TTC549 (cell line): ENCODE measurements at regions not wholly inside any gene's neighbourhood (a gene's known extent, or its start where the extent isn't known, plus 50 kb on each side); places are given as distances from the start of the nearest gene placed in this dataset.

ENCODE experiments used
- FAIRE-seq: peaks from 2 replicates; lab custom pipeline; 2012; peaks lifted over from hg19 to GRCh38; lab: Jason Lieb, UNC

DNA sequence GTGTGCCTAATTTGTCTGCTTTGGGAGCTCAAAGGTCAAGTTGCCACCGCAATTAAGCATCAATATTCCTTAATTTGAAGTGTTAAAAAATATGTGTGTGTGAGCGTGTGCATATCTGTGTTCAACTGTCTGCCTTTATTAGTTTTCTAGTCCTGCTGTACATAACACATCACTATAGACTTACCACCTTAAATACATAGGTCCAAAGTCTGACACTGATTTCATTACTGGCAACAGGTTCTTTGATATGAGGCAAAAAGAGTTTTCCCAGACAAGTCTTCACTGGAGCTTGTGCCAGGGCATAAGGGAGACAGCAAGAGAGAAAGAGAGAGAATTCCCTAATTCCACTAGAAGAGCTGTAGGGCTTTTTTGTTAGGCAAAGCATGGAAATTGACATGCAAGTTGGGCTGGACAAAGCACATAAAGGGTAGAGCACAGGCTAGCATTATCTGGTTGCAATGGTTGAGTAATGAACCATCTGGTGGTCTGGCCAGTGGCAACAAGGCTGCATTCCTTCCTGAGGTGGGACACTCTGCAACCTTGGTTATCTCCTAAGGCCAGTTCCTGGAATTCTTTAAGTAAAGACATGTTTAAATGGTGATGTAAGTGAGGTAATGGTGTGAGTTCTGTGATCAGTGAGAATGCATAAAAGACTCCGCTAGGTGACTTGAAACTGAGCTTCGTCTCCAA lies 457.2 kb upstream of the ADAMTS5 start:
- FAIRE-seq: no peak

DNA sequence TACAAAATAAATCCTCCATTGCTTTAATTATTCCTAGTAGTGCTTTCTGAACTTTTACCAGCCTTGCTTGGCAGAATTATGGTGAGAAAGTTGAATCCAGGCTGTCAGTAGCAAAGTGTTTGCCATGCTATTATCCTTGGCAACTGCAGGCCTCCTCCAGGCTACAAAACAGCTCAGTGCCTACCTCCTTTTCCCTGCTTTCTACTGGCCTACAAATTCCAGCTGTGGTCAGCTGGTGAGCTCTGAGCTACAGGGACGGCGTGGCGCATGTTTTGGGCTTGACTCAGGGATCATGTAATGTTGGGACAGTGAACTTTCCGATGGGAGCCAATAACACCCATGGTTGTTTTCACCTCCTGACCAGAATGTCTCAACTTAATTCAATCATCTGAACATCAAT lies 456.1 kb upstream of the ADAMTS5 start:
- FAIRE-seq: no peak

DNA sequence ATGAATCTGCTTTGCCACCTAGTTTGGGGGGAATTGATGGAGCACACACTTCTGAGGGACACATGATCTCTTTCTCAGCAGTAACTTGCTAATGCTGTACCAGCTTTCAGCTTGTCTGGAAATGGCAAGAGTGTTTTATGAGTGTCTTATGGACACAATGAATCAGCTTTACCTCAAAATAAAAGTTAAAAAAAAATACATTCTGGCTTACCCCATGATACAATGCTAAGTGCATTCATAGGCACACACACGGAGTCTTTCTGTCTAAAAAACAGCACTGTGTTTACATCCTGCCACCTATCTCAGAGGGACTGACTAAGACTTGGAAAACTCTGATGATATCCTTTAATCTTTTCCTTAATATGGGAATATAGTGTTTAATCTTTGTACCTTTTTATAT lies 455.5 kb upstream of the ADAMTS5 start:
- no peak for FAIRE-seq

- no peak for FAIRE-seq
Measured at GRCh38 chr21:27421654-27422053, 454.8 kb upstream of the ADAMTS5 start.

DNA sequence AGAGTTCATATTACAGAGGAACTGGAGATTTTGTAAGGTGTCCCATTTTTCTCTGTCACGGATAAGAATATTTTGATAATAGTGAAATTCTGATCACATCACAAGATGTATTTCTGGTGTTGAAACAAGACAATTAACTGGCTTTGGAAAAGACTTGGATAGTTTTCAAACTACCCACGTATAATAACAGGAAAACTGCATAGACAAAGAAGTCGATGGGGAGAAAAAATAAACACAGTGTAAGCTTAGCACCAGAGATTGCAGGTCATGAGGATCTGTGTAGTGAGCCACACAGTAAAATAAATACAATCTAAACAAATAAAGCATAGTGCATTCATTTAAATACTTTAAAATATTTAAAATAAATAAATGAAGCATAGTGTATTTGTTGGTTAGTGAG lies 452.3 kb upstream of the ADAMTS5 start:
- FAIRE-seq: no peak

DNA sequence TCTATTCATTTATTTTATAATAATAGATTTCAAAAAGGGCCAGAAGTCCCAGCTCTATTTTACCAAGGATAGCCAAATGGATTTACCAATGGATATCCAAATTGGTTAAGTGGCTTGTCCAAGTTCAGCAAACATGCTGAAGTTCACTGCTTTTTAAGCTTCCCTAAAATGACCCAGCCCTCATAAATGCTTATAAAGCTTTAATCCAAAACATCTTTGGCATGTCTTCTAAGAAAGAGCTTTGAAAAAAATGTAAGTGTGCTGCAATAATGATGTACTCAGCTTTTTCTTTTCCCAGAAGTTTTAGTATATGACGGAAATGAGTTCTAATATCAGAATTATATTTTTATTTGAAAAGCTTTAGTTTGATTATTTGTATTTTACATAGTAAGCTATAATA lies 451.5 kb upstream of the ADAMTS5 start:
- no peak for FAIRE-seq

- FAIRE-seq: no peak
Measured at GRCh38 chr21:27412530-27412929, 445.6 kb upstream of the ADAMTS5 start.

GRCh38 chr21:27408826-27409225 lies 441.9 kb upstream of the ADAMTS5 start:
- no peak for FAIRE-seq

DNA sequence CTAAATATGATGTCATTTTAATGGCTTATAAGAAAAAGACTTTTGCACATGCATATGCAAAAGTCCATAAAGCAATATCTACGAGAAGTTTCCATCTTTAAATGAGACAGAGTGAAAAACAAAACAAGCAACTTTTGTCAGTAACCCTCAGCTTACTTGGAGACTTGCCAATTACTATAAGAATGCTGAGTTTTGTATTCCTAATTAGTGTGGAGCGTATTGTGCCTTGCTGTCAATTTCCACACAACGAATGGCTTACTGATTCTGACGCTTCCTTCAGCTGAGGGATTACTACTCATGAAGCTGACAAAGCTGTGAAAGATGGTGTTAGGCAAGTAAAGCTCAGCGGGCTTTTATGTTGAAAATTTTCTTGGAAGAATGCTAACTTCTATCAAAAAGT lies 440.4 kb upstream of the ADAMTS5 start:
- FAIRE-seq: no peak

DNA sequence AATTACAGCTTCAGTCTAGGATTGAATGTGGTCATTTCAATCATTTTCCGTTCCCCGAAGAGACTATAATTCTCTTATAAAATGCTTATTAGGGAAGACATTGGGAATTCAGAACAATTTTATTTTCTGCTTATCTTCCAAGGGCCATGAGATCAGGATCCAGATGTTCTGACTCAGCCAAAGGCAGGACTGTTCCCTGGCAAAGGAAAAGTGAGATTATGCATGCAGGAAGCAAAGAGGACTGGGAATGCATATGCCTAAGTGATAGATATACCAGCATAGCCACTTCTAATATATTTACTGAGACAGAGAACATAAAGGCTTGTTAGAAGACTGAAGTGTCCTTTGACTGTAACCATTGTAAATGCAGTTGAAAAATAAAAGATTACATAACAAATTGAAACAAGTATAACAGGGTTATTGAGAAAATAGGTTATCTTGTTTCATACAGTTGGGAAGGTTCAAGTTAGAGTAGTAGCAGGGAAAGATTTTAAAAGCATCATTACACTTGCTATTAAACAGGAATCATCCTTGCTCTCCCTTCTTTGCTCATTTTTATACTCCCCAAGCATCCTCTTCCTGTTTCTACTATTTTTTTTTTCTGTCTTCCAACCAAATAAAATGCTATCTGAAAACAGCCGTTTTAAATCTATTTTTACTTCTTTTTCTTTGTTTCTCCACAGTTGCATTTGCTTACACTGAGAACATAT lies 439.6 kb upstream of the ADAMTS5 start:
- FAIRE-seq: no peak

GRCh38 chr21:27403011-27403410 lies 436.1 kb upstream of the ADAMTS5 start:
- no peak for FAIRE-seq

- no peak for FAIRE-seq
Measured at GRCh38 chr21:27400045-27400444, 433.2 kb upstream of the ADAMTS5 start.

DNA sequence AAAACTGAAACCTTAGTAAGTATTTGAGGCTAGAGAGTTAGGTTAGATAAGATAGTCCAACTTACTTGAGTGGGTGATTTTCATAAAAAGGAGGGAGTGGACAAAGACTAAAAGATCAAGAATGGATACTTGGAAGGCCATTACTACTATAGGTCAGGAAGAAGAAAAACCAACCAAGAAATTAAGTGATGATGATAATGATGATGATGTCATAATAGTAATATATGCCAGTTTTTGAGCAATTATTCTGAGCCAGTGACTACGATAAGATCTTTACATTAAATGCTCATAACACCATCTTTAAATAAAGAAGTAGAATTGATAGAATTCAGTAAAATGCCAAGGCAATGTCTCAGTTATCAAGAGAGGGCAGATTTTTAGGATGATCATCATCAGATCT lies 430.7 kb upstream of the ADAMTS5 start:
- no peak for FAIRE-seq

GRCh38 chr21:27393726-27394125 lies 426.8 kb upstream of the ADAMTS5 start:
- no peak for FAIRE-seq

DNA sequence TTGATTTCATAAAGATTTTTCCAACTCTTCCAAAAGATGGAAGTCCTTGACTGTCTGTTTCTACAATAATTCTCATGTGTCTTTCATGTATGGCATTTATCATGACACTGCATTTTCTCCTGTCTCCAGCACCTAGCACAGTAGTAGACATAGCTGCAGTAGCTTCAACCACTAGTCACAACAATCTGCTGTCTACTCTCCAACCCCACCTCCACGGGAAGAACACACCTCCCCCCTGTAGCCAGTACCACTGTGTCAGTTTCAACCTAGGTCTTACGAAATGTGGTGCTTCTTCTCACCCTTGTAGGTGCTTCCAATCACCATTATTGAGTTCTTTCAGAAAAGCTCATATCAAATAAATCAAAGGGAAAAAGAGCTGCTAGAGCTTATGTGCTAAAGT lies 425.1 kb upstream of the ADAMTS5 start:
- FAIRE-seq: no peak

DNA sequence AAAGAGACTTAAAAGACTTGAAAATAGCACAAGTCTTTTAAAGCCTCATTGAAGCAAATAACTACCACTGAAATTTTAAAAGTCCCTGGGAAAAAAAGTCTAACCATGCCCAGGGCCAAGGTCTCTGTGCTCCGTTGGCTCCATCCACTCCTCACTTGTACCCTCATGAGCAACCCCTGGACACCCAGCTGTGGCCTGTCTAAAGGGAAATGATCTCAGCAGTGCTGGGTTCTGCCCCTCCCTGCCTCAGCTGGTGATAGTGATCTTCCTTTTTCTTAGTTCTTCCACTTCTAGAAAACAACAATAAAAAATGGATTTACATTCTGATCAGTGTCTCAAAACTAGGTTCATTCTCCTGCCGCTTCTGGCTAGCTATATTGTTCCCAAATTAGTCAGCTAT lies 423.5 kb upstream of the ADAMTS5 start:
- FAIRE-seq: no peak

- FAIRE-seq: no peak
Measured at GRCh38 chr21:27388825-27389224, 421.9 kb upstream of the ADAMTS5 start.

DNA sequence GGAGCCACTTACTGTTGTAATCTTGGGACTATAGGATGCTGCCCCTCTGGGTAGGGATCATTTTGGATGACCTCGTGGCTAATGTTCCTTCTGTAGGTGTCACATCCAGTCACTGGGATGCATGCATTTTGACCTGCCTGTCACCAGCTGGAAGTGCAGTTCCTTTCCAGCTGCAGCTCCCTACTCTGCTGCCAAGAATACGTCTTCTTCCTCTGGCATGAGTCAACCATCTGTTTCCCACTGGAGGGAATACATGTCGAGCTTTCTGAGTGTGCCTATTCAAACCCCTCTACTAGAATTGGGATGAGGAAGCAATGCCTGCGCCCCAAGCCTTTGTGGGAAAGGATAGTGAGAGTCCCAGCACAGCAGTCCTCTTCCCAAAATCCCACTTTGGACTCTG lies 415.5 kb upstream of the ADAMTS5 start:
- no peak for FAIRE-seq

DNA sequence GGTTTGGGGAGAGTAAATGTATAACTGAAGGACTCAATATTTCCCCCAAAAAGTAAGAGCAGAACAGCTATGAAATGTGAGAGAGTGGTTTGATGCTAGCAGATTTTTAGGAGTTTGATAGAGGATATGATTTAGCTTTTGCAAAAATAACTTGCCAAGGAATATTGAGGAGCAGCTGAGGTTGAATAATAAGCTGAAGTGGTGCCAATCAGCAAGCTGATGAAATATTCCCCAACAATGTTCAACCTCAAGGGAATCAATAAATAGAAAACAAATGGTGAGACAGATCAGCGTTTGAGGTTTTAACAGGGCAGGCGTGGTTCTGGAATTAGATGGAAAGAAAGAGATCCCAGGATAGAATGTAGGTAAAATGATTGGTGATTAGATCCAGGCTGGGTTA lies 413.4 kb upstream of the ADAMTS5 start:
- no peak for FAIRE-seq

GRCh38 chr21:27379354-27379753 lies 412.5 kb upstream of the ADAMTS5 start:
- FAIRE-seq: no peak

- FAIRE-seq: no peak
Measured at GRCh38 chr21:27372381-27372780, 405.5 kb upstream of the ADAMTS5 start.

DNA sequence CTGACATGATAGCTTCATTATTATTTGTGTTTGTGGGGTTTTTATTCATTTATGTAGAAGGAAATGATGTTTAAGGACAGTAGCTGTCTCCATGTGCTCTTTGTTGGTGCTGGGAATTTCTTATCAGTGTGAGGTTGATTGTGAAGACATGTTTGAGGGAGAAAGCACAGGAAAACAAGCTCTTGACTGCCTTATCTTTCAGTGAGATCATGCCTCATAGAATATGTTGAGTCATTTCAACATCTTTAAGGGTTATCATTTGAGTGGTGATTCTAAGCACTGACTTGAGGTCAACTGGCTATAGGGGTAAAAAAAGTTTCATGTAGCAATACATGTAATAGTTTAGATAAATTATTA lies 405.1 kb upstream of the ADAMTS5 start:
- no peak for FAIRE-seq

- FAIRE-seq: no peak
Measured at GRCh38 chr21:27371115-27371974, 404.5 kb upstream of the ADAMTS5 start.
